Ramos (cell line): ENCODE measurements at regions not wholly inside any gene's neighbourhood (a gene's known extent, or its start where the extent isn't known, plus 50 kb on each side); places are given as distances from the start of the nearest gene placed in this dataset.

Source experiments
- in situ Hi-C: fragments of 300-500 bp; cut with MboI; formaldehyde crosslinking; loops from one replicate; pipeline ENCODE4 v1.14.3; 2022; ENCODE audit warnings: low sequenced_read_pairs; ENCODE audit not compliant: unreplicated experiment

DNA sequence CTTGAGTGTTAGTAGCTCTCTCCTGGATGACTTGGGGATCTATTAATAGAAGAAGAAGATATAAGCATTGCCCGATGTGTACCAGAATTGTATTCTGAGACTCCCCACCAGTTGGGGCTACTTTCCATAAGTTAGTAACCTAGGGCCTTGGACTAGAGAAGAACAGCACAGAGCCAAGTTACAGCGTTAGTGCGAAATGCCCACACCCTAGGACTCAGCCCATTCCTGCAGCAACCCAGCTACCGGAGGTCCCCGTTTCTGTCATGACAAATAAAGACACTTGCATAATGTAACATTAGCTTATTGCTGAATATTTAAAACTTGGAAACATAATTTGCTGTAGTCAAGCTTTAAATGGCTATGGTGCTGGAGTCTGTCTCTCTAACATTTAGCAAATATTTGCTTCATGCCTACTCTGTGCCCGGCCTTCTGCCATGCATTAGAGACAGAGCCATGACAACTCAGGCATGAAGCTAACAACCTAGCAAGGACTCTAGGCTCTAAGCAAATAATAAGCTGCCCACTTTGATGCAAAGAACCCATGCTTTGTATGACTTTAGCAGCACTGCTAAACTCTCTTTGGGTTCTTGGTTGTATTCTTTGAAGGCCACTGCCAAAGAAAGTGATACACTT, 103.4 kb upstream of the COL21A1 start:
- in situ Hi-C loops: no loop called here

- in situ Hi-C loops: no loop called here
These were observed 101.8 kb upstream of the COL21A1 start for GRCh38 chr6:56349194-56349593.

GRCh38 chr6:56348578-56348977, 101.2 kb upstream of the COL21A1 start:
- in situ Hi-C loops: no loop called here

GRCh38 chr6:56347526-56347925, 100.1 kb upstream of the COL21A1 start:
- in situ Hi-C loops: no loop called here

DNA sequence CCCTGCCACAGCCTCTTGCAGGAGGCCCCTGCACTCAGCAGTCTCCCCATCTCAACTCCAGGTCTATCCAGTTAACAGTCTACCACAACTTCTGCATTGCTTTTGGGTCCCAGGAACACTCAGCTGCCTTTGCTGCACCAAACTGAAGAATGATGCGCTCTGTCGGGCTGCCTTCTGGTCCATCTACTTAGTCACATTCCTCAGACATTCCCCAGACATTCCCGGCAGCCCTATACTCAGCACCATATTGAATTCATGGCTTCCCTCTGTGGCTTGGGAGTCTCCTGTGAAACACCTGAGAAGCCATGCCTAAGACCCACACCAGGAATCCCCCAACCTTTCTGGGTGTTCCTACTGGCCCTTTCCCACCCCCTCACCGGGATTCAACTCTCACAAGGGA, 99.6 kb upstream of the COL21A1 start:
- in situ Hi-C loops: no loop called here

GRCh38 chr6:56345376-56345995, 98.1 kb upstream of the COL21A1 start:
- in situ Hi-C loops: no loop called here

- in situ Hi-C loops: no loop called here
These were observed 95.9 kb upstream of the COL21A1 start for GRCh38 chr6:56343295-56343694.

- in situ Hi-C loops: no loop called here
These were observed 92.1 kb upstream of the COL21A1 start for GRCh38 chr6:56339524-56339923.

DNA sequence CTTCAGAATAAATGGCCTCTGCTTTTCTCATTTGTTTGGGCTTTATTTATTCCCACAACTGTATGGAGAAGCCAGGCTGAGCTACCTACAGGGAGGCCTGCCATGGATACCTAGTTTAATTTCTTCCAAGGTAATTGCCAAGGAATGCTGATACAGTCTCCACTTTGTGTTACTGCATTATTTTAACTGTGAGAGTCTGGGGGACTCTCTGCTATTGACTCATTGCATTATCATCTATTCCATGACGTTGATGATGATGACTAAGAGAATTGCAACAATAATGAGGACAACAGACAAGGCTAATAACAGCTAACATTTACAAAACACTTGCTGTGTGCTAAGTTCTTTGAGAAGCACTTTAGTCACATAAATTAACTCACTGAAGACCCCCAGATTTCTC, 88.3 kb upstream of the COL21A1 start:
- in situ Hi-C loops: no loop called here

GRCh38 chr6:56334937-56335336, 87.6 kb upstream of the COL21A1 start:
- in situ Hi-C loops: no loop called here

- in situ Hi-C loops: no loop called here
These were observed 82.1 kb upstream of the COL21A1 start for GRCh38 chr6:56329271-56330050.

- in situ Hi-C loops: no loop called here
These were observed 81.3 kb upstream of the COL21A1 start for GRCh38 chr6:56328728-56329090.

DNA sequence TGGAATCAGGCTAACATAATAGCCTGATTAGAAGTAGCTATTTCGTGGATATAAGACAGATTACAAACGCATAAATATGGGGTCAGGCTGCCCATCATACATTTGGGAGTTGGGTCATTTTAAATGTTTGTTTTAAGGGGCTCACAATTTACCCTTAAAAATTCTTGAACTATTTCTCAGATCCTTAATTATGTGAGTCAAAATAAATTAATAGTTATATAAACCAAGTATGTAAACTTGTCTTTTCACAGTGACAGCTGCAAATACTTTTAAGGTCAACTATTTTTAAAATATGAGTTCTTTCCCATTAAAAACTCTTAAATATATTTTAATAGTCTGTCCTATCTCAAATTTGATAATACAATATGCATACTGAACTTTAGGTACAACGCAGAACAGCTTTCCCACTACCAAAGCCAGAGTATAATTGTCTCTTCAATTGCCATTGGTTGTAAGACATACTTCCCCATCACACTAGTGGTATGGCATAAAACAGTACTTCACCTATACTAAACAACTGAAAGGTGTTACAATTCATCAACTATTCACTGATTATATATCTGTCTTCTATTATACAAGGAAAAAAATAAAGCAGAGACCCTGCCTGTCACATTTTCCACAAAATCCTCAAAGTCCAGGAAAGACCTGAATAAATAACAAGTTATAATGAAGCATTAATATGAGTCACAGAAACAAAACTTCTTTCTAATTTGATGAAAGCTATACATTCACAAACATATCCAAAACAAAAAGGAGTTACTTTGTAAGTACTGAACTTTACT, 80.8 kb upstream of the COL21A1 start:
- in situ Hi-C loops: no loop called here

DNA sequence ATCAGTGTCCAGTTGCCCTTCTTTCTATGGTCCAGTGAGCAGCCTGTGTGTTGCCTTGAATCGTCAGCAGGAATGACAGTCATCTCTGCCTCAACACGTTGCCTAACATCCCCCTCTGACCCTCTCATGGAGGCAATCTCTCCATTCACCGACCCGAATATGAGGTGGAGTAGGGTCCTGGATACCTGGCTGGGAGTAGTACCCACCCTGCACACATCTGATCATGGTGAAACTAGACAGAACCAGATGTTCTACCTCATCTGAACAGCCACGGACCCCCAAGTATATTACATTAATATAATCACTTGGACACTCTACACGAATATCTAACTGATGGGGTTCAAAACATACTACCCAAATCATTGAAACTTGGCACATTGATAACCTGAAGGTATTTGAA, 77.0 kb upstream of the COL21A1 start:
- in situ Hi-C loops: no loop called here

DNA sequence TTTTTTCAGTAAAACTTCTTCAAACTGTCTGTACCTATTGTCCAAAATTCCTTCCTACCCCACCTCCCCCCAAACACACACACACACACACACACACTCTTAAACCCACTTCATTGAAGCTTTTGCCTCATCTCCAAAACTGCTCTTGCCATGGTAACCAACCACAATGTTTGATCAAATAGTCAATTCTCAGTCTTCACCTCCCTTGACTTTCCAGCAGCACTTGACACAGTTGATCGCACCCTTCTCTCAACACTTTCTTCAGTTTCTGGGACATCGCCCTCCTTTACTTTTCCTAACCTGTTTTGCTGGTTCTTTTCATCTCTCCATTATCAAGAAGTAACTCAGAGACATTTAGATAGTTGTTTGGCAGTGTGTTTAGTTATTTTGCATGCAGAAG, 71.5 kb upstream of the COL21A1 start:
- in situ Hi-C loops: no loop called here

DNA sequence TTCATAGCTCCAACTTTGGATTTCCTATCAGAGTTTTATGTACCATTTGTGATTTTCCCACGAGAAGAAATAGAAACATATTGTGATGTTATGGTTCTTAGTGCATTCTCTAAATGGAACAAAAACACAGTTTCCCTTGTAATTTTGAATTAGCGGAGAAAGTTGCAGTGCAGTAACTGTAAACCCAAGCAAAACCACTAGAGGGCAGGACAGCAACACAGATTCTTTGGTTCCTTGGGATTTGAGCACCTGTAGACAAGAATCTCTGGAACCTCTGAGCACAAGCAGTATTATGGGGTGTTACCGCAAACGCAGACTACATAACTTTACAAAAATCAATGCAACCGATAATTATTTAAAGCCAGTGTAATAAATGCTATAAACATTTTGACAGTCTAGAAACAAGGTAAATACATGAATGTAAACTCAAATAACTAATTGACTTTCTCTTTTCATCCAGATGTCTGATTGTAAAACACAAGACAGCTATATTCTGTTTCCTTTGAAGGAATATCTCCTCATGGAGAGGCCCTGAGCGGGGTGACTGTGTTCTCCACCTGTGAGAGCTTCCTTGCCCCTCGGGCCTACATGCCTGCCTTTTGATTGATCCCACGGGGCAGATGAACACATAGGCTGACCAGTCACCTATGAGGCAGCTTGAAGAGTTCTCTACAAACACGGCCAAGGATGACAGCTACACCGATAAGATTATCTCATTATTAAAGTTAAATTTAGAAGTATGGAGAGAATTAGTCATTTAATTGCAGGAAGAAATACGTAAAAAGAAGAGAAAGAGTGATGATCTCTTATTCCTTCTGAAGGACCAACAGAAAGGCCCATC, 67.5 kb upstream of the COL21A1 start:
- in situ Hi-C loops: no loop called here

DNA sequence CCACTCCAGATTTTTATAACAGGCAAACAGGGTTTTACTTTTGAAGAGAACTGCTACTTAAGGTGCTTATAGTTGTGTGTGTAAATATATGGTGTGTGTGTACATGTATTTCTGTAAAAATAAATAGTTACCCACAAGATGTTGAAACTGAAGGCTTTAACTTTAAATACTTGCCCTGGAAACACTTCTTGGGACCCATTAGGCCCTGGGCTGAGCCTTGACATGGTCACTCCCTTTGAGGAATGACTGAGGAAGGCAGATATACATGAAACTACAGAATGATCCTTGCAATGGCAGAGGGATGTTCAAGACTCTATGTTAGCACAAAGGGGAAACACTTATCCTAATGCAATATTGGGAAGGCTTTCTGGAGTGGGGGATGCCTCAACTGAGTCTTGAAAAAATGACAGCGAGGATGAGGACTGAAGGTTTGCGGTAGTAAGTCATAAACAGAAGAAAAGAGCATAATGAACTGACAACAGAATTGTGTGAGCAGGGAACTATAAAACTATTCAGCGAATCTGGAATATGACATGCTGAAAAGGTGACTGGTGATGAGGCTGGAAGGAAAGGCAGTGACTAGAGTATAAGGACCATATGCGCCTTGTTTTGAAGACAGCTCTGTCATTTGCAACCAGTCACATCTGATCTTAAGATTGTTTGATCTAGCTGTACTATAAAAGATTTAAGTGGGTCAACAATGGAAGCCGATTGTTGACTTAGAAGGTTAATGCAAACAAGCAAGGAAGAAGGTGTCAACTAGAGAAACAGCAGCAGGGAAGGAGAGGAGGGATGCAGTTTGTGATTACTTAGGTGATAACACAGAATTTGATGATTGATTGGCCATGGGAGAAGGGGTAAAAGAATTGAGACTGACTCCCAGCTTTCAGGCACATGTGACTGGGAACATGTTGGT, 64.4 kb upstream of the COL21A1 start:
- in situ Hi-C loops: no loop called here

GRCh38 chr6:56311061-56311460, 63.7 kb upstream of the COL21A1 start:
- in situ Hi-C loops: no loop called here

- in situ Hi-C loops: no loop called here
These were observed 62.9 kb upstream of the COL21A1 start for GRCh38 chr6:56310241-56310640.
